ENCODE measurements at regions not wholly inside any gene's neighbourhood (a gene's known extent, or its start where the extent isn't known, plus 50 kb on each side); places are given as distances from the start of the nearest gene placed in this dataset.

DNA sequence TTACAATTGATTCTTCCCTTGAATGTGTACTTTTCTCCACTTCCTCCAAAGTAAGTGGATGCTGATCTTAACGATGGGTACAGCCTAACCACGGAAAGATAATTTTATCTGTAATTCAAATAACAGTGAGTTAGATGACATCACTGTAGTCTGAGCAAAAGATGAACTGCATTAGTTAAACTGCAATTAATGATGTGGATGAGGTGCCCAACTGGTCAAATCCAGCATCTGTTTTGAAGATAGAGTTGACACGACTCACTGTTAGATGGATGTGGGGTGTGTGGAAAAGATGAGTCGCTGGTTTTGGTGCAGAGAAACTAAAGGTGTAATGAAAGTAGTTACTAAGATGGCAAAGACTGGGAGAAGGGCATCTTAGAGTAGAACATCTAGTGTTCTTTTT lies 270.5 kb upstream of the MEIS1 start:
- TF ChIP-seq, protein P1, sequence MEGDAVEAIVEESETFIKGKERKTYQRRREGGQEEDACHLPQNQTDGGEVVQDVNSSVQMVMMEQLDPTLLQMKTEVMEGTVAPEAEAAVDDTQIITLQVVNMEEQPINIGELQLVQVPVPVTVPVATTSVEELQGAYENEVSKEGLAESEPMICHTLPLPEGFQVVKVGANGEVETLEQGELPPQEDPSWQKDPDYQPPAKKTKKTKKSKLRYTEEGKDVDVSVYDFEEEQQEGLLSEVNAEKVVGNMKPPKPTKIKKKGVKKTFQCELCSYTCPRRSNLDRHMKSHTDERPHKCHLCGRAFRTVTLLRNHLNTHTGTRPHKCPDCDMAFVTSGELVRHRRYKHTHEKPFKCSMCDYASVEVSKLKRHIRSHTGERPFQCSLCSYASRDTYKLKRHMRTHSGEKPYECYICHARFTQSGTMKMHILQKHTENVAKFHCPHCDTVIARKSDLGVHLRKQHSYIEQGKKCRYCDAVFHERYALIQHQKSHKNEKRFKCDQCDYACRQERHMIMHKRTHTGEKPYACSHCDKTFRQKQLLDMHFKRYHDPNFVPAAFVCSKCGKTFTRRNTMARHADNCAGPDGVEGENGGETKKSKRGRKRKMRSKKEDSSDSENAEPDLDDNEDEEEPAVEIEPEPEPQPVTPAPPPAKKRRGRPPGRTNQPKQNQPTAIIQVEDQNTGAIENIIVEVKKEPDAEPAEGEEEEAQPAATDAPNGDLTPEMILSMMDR (IDR thresholded peaks at IDR 0.05 in 4 of 5, conservative IDR thresholded peaks at IDR 0.05 in 1 of 5) = no peak
- TF ChIP-seq POLR2A (IDR thresholded peaks at IDR 0.05) = no peak
